ENCODE measurements at regions not wholly inside any gene's neighbourhood (a gene's known extent, or its start where the extent isn't known, plus 50 kb on each side); places are given as distances from the start of the nearest gene placed in this dataset.

DNA sequence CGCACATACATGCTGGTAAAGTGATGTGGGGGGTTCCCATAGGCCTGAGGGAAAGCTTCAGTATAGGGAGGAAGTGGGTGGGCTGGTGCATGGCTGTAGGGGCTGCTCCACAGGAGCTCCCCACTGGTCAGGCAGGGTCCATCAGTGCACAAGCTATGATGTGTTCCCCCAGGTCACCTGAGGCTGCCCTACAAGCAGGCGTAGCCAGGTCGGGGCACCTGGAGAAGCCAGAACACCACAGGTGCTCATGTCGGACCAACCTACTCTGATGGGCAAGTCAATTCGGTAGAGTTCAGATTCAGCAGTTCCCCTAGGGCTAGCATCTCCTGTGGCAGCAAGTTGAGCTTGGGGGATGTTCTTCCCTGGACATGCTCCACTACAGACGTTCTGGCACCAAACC lies 103.3 kb upstream of the EPHA5 start:
- no peak for DNase-seq (ENCODE audit: low spot score)

DNA sequence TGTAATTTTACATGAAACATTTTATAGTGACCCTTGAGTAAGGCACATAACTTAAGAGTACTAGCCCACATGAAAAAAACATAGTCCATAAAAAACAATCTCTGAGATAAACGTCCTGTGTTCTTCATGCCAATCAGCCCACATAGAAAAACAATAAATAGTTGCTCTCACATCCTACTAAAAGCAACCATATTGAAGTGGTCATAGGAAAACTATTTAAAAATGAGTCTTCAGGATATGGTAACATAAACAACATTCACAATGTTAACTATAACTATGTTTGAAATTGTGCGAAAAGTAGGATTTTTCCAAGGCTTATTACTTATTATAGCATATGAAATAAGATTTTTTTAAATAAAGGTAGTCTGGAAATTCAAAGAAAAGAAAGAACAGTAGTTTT lies 77.1 kb upstream of the EPHA5 start:
- no peak for DNase-seq (ENCODE audit: low spot score)

DNA sequence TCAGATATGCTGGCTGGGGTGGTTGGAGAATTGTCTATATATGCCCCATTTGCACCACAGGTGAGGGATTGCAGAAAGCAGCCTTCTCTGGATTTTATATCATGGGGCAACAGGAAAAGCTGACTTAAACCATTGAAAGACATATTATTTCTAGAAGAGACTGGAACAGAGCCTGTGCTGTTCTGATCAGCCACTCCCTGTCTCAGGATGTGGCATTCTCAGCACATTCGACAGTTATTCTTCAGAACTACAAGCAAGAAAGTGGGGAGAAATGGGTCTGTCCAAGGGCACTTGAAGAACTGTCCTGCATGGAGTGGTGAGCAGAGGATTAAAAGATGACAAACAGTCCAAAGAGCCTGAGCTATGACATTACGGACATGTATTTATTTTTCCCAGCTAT lies 67.8 kb upstream of the EPHA5 start:
- no peak for DNase-seq (ENCODE audit: low spot score)

DNA sequence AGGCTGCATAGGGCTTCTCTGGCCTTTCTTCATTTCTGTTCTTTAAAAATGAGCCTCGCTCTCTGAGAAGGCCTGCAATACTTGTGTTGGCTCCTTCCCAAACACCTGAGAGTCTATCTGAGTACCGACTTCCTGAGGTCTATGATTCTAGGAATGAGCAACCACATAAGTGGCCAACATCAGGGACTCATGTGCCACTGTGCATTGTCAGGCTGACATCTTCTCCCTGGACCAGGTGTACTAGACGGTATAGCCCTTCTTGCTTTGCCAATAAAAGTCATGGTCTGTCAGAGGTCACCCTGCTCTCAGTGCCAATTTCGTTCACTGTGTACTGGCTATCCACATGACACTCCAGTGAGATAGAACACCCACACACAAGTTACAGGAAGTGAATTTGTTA lies 67.4 kb upstream of the EPHA5 start:
- no peak for DNase-seq (ENCODE audit: low spot score)

DNA sequence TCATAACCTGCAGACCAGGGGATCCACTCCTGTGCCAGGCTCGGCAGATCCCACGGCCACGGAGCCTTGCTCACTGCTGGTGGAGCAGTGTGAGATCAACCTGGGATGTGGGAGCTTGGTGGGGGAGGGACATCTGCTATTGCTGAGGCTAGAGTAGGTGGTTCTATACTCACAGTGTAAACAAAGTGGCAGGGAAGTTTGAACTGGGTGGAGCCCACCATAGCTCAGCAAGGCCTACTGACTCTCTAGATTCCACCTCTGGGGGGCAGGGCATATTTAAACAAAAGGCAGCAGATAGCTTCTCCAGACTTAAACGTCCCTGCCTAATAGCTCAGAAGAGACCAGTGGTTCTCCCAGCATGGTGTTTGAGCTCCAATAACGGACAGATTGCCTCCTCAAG lies 54.7 kb upstream of the EPHA5 start:
- no peak for DNase-seq (ENCODE audit: low spot score)

All from CD4-positive, alpha-beta T cell treated with Interleukin-2 at 100 ng/mL for 4 hours (primary cell).